D341Med (cell line): ENCODE measurements at regions not wholly inside any gene's neighbourhood (a gene's known extent, or its start where the extent isn't known, plus 50 kb on each side); places are given as distances from the start of the nearest gene placed in this dataset.
A peak's percentile ranks its signal among the peaks of the same experiment; 100 is the strongest.
"Not testable (repeated sequence)": the region's sequence is repeated elsewhere in the genome, so short reads cannot be mapped to it uniquely, and the experiment has no call there.

Experiments
- DNase-seq: peaks from one replicate; pipeline ENCODE4 v3.0.0; 2012; ENCODE audit warnings: low spot score

GRCh38 chr4:164210377-164210776, 543.6 kb upstream of the SMIM31 start:
- DNase-seq = no peak

GRCh38 chr4:164212134-164212533, 541.8 kb upstream of the SMIM31 start:
- no peak for DNase-seq

GRCh38 chr4:164212714-164213113, 541.2 kb upstream of the SMIM31 start:
- no peak for DNase-seq

GRCh38 chr4:164215113-164215741, 538.7 kb upstream of the SMIM31 start:
- DNase-seq = no peak

- DNase-seq = no peak
Observed at GRCh38 chr4:164221631-164222030, 532.3 kb upstream of the SMIM31 start.

GRCh38 chr4:164224871-164225270, 529.1 kb upstream of the SMIM31 start:
- DNase-seq = peak; percentile 55

- no peak for DNase-seq
Observed at GRCh38 chr4:164229255-164229654, 524.7 kb upstream of the SMIM31 start.

GRCh38 chr4:164239433-164239832, 514.5 kb upstream of the SMIM31 start:
- DNase-seq = no peak

GRCh38 chr4:164239976-164240375, 514.0 kb upstream of the SMIM31 start:
- DNase-seq = no peak

GRCh38 chr4:164251257-164251656, 502.7 kb upstream of the SMIM31 start:
- DNase-seq = no peak

GRCh38 chr4:164252286-164252685, 501.6 kb upstream of the SMIM31 start:
- DNase-seq = no peak

GRCh38 chr4:164261831-164262230, 492.1 kb upstream of the SMIM31 start:
- DNase-seq = no peak

- not testable (repeated sequence) for DNase-seq
Observed at GRCh38 chr4:164262508-164262907, 491.4 kb upstream of the SMIM31 start.

- DNase-seq = not testable (repeated sequence)
Observed at GRCh38 chr4:164277414-164277813, 476.5 kb upstream of the SMIM31 start.

GRCh38 chr4:164287173-164287572, 466.8 kb upstream of the SMIM31 start:
- no peak for DNase-seq

GRCh38 chr4:164288578-164288977, 465.4 kb upstream of the SMIM31 start:
- no peak for DNase-seq

- DNase-seq = no peak
Observed at GRCh38 chr4:164293203-164293602, 460.7 kb upstream of the SMIM31 start.

- DNase-seq = no peak
Observed at GRCh38 chr4:164293743-164294142, 460.2 kb upstream of the SMIM31 start.

- no peak for DNase-seq
Observed at GRCh38 chr4:164301430-164301829, 452.5 kb upstream of the SMIM31 start.

GRCh38 chr4:164304101-164304639, 449.8 kb upstream of the SMIM31 start:
- no peak for DNase-seq

GRCh38 chr4:164304861-164305260, 449.1 kb upstream of the SMIM31 start:
- DNase-seq = no peak

GRCh38 chr4:164307262-164307661, 446.7 kb upstream of the SMIM31 start:
- DNase-seq = no peak

GRCh38 chr4:164312671-164313070, 441.3 kb upstream of the SMIM31 start:
- no peak for DNase-seq

GRCh38 chr4:164313853-164314252, 440.1 kb upstream of the SMIM31 start:
- no peak for DNase-seq
